GM19468 (cell line): ENCODE measurements at regions not wholly inside any gene's neighbourhood (a gene's known extent, or its start where the extent isn't known, plus 50 kb on each side); places are given as distances from the start of the nearest gene placed in this dataset.
A peak's percentile ranks its signal among the peaks of the same experiment; 100 is the strongest.
"Not testable (repeated sequence)": the region's sequence is repeated elsewhere in the genome, so short reads cannot be mapped to it uniquely, and the experiment has no call there.

Experiments used
- ATAC-seq: cut with Tn5 transposase; IDR thresholded peaks from one replicate; pipeline ENCODE4 v1.9.1; 2021; ENCODE audit warnings: mild to moderate bottlenecking, moderate library complexity, moderate number of reproducible peaks; ENCODE audit not compliant: unreplicated experiment; ENCODE audit errors: extremely low read depth

GRCh38 chrX:44690129-44690528 lies 147.5 kb upstream of the FUNDC1 start:
- no peak for ATAC-seq

GRCh38 chrX:44675362-44676024 lies 132.8 kb upstream of the FUNDC1 start:
- ATAC-seq, result no peak

- ATAC-seq, result no peak
Observed at GRCh38 chrX:44674906-44675305, 132.2 kb upstream of the FUNDC1 start.

GRCh38 chrX:44669626-44670025 lies 127.0 kb upstream of the FUNDC1 start:
- ATAC-seq, result no peak

DNA sequence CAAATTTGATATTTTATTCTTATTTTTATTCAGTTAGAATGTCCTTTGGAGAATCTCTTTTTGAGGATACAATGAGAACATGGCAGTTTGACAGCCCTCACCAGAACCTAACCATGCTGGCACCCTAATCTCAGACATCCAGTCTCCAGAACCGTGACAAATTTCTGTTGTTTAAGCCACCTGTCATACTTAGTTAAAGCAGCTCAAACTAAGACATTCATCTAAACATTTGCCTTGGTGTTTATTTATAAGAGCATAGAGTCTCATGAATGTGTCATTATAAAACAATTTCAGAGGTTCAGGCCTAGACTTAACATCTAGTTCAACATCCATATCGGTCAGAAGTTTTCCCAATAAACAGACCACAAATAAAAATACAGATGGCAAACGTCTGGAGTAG lies 125.1 kb upstream of the FUNDC1 start:
- ATAC-seq, result no peak

DNA sequence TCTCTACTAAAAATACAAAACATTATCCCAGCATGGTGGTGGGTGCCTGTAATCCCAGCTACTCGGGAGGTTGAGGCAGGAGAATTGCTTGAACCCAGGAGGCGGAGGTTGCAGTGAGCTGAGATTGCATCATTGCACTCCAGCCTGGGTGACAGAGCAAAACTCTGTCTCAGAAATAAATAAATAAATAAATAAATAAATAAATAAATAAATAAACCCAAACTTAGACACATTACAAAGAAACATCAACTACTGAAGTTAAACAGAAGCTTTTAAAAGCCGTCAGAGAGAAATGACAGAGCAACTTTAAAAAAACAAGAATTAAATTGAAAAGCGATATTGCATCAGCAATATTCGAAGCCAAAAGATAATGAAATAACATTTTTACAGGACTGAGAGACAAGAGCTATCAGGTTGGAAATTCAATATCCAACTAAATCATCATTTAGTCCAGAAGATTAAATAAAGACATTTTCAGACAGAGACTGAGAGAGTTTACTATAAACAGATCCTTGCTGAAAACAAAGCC lies 115.1 kb upstream of the FUNDC1 start:
- not testable (repeated sequence) for ATAC-seq

DNA sequence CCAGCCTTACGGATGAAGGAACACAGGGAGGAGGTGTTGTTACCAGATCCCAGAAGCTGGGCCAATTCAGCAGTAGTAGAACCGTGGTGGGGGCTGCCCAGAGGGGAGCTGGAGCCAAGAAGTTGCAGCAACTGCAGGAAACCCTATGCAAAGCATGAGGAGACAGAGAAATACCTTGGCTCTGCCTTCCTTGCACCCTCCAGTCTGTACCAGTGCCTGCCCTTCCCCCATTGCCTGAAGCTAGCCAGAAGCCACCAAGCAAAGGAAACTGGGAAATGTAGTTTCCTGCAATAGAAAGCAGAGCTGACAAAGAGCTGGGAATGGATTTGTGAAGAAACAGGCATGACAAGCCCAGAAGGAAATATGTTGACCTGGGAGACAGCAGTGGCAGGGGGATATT lies 108.7 kb upstream of the FUNDC1 start:
- ATAC-seq, result no peak

GRCh38 chrX:44643723-44644122 lies 101.1 kb upstream of the FUNDC1 start:
- ATAC-seq, result no peak

- ATAC-seq, result no peak
Observed at GRCh38 chrX:44637282-44637681, 94.6 kb upstream of the FUNDC1 start.

DNA sequence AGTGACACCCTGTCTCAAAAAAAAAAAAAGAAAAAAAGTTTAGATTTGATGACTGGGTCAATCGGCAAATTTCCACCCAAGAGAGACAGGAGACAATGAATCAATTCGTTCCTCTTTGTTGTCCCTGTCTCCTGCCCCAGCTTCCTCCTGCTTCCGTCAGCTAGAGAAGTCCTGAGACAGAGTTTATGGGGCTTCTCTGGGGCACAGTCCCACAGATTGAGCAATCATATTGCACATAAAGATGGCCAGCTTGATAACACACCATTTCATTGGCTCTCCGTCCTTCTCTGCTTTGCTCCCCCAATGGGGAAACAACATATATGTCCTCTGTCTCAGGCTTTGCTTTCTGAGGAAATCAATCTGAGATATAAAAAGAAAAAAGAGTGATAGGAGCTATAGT lies 78.4 kb upstream of the FUNDC1 start:
- ATAC-seq, result no peak

GRCh38 chrX:44619039-44619438 lies 76.4 kb upstream of the FUNDC1 start:
- no peak for ATAC-seq

DNA sequence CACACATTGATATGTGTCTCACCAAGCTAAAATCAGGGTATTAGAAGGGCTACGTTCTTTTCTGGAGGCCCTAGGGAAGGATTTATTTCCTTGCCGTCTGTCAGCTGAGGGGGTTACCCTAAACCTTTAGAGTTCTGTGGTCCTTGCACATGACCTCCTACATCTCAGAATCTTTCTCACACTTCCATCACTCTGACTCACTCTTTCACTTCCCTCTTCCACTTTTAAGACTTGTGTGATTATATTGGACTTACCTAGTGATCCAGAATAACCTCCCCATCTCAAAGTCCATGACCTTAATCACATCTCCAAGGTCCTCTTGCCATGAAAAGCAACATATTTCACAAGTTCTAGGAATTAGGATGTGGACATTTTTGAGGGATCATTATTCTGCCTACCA lies 53.6 kb upstream of the FUNDC1 start:
- peak; percentile 76 for ATAC-seq
